CD4-positive, alpha-beta T cell treated with Interleukin-4 for 4 hours (primary cell): ENCODE measurements at regions not wholly inside any gene's neighbourhood (a gene's known extent, or its start where the extent isn't known, plus 50 kb on each side); places are given as distances from the start of the nearest gene placed in this dataset.
"Not testable (repeated sequence)": the region's sequence is repeated elsewhere in the genome, so short reads cannot be mapped to it uniquely, and the experiment has no call there.

Source experiments
- DNase-seq: peaks from one replicate; pipeline ENCODE4 v3.0.0-alpha.2; 2020

DNA sequence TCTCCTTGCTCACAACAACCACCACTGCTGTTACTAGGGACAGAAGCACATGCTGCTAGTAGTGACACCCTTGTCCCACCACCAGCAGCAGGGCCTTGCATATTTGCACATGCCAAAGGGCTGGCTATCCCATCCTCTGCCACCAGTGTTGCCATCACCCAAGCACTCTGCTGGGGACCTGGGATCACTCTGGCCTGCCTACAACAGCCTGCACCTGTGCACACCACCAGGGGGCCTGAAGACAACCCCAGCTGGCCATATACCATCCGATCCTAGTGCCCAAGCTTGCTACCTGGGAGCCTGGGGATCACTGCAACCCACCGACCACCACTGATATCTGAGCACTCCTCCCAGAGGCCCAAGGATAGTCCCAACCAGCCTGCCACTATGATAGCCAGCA, 99.9 kb upstream of the FANCL start:
- DNase-seq = no peak

DNA sequence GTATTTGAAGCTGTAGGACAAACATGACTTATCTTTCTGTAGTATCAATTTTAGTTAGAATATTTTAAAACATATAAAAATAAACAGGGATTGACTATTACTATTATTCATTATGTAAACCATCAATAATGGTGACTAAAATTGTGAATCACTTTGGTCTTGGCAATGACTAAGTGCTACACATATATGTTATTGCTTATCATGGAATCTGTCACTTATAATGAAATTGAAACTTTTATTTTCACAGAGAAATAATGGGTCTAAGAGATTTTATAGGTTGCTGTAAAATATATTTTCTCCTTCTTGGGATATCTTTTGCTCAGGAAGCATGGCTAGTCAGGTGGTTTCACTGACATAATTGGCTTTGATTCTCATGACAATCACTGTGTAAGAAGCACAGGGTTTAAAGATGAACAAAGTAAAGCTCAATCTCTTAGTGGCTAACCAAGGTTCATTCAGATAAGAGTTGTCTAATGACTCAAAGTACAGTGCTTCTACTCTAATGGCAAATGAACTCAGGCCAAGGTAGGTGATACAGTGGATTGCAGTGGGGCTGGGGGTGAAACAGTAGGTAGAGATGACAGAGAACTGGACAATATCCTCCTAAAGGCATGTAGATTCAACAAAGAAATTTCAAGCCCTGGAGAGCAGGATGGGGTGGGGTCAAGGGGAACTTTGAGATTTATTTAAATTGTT, 98.6 kb upstream of the FANCL start:
- DNase-seq = no peak

DNA sequence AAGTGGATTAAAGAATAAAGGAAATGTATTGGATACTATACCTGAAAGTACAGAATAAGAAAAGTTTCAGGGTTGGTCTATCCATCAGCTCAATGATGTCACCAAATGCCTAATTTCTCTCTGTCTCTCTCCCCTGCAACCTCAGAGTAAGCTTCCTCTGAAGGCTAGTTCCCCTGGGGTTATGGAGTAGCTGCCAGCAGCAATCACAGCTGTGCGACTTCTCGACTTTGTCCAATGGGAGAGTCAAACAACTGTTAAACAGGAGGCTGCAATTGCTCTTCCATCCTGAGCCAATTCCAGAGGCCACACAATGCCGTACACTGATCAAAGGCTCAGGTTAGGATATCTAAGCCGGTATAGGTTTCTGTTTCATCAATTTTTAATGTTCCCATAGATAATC, 95.3 kb upstream of the FANCL start:
- no peak for DNase-seq

DNA sequence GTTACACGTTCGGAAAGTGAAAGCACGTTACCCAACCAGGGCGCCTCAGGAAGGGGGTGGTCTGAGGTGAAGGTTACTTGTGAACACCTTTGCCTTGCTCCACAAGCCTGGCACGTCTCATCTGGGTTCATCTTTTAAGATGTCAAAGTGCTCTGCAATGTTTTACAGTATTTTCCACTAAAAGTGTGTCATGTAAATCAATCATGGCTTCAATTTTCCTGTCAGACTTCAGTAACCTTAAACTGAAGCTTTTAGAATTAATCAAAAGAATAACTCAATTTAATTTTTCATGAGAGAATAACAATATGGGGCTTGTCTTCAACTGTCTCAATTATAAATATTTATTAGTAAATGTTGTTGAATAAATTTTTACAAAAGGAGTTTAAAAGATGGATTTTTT, 93.3 kb upstream of the FANCL start:
- no peak for DNase-seq

DNA sequence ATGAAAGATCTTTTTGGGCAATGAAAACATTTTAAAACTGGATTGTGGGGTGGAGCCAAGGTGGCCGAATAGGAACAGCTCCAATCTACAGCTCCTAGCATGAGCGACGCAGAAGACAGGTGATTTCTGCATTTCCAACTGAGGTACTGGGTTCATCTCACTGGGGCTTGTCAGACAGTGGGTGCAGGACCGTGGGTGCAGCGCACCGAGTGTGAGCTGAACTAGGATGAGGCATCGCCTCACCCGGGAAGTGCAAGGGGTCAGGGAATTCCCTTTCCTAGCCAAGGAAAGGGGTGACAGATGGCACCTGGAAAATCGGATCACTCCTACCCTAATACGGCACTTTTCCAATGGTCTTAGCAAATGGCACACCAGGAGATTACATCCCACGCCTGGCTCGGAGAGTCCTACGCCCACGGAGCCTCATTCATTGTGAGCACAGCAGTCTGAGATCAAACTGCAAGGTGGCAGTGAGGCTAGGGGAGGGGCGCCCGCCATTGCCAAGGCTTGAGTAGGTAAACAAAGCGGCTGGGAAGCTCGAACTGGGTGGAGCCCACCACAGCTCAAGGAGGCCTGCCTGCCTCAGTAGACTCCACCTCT, 84.3 kb upstream of the FANCL start:
- DNase-seq = not testable (repeated sequence)

DNA sequence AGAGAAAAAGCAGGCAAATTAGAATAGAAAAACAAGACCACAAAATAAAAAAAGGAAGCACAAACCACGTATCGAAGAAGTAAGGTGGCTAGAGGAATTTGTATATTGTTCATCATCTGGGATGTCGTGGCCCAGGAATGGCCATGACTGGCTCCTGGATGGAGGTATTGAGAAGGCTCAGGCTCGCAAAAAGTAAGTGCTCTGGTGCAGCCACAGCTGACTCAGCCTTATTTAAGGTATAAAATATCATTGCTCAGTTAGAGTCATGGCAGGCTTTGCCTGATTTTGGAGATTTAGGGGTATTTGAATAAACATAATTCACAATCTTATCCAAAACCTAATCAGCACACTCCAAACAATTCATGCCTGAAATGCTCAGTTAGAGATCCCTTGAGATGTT, 78.4 kb upstream of the FANCL start:
- no peak for DNase-seq

DNA sequence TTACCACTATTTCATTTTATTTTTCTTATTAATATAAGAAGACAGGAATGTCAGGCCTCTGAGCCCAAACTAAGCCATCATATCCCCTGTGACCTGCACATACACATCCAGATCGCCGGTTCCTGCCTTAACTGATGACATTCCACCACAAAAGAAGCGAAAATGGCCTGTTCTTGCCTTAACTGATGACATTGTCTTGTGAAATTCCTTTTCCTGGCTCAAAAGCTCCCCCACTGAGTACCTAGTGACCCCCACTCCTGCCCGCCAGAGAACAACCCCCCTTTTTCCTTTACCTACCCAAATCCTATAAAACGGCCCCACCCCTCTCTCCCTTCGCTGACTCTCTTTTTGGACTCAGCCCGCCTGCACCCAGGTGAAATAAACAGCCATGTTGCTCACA, 77.8 kb upstream of the FANCL start:
- DNase-seq = not testable (repeated sequence)

DNA sequence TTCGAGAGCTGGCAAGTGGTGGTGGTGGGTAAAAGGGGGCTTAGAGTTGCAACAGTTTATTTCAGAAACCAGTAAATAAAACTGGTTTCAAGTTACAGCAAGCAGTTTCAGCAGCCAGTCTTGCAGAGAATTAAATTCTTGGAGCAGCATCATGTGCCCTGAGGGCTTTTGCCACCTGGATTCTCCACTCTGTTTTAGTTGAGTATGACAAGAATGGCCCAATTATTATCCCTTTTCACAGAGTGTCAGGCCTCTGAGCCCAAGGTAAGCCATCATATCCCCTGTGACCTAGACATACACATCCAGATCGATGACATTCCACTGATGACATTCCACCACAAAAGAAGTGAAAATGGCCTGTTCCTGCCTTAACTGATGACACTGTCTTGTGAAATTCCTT, 72.8 kb upstream of the FANCL start:
- no peak for DNase-seq

DNA sequence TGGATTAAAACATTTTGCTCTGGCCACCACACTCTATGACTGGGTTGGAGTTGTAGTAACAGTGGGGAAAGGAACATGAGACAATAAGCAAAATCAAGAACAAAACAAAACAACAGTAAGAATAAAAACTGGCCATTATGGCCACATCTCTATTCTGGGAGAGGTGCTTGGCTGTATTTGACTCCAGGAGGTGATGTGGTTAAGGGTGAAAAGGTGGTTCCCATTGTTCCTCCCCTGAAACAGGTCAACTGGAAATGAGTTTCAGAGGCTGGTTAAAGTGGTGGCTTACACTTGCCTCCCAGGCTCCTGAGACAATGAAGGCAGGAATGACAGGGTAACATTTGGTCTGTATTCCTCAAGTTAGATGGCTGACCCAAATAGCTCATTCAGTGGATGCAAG, 67.3 kb upstream of the FANCL start:
- DNase-seq = no peak

DNA sequence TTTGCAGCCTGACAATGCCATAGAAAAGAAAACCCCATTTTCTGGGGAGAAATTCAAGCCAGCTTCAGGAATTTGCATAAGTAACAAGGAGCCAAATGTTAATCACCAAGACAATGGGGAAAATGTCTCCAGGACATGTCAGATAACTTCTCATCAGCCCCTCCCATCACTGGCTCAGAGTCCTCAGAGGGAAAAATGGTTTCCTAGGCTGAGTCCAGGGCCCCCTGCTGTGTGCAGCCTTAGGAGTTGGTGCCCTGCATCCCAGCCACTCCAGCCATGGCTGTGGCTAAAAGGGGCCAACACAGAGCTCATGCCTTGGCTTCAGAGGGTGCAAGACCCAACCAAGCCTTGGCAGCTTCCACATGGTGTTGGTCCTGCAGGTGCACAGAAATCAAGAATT, 63.7 kb upstream of the FANCL start:
- no peak for DNase-seq

DNA sequence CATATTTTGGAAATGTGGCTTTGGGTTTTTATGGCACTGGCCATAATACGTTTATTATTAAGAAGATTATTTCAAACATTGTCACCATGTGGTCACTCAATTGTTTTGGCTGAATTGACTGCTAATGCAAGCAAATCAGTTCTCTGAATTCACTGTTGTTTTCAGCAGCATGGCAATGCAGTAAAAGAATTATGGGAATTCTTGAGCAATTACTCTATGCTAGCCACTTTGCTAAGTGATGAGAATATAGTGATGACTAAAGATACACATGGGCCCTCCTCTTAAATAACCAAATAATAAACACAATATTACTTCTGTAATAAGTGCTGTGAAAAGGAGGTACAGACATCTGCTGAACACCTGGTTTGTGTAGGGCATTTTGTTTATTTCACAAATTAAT, 58.0 kb upstream of the FANCL start:
- no peak for DNase-seq

DNA sequence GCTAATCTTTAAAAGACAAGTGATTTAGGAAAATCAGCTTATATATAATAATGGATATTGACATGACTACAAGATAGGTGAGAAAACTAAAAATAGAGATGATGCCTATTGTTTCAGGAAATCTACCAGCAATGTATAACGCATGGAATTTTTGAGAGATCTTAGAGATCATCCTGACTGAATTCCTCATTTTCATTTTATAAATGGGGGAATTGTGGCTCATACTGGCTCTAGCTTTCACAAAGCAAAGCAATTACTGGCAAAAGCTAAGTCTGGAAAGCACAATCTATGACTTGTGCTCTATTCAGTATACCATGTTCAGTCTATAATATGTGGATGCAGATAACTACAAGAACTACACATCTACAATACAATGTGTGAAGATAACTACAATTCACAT, 51.9 kb upstream of the FANCL start:
- no peak for DNase-seq

DNA sequence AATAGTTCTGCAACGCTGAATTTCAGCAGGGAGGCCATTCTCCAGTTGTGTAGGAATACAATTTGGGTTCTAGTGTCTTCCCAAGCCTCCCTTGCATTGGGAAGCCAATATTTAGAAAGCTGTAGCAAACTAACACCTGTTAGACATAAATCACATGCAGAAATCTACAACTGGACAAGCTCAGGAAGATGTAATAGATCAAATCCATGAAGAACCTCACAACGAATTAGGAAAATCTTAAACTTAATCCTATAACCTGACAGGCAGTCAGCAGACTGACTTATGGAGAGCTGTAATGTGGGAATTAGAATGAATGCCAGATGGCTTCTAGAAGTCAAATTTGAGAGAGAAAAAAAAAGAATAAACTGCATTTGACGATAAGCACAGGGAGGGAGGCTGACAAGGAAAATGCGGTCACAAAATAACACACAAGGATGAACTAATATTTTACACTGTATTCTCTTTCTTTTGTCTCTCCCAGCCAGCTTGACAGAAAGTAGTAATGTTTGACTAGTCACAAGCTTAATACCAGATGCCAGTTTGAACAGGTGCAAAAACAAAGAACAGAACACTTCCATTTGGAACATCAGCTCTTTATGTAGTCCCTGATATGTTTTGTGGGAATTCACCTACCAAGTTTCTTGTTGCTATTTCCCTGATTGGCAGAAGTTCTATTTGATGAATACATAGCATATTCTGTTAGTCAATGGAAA, 50.8 kb upstream of the FANCL start:
- no peak for DNase-seq
